HEK293 (cell line): ENCODE measurements at regions not wholly inside any gene's neighbourhood (a gene's known extent, or its start where the extent isn't known, plus 50 kb on each side); places are given as distances from the start of the nearest gene placed in this dataset.

ENCODE experiments used
- GLIS2 ChIP-seq: fragments of 450-650 bp; formaldehyde crosslinking; IDR thresholded peaks from 2 replicates; pipeline ENCODE4 v1.5.1; 2016; ENCODE audit warnings: missing biosample characterization, missing genetic modification characterization
- PATZ1 ChIP-seq: fragments of 450-650 bp; formaldehyde crosslinking; IDR thresholded peaks from 2 replicates; pipeline ENCODE4 v1.5.1; 2016; ENCODE audit warnings: missing biosample characterization, missing genetic modification characterization
- PBX3 ChIP-seq: sonication (generic); formaldehyde crosslinking; IDR thresholded peaks from 2 replicates; pipeline ENCODE4 v1.8.1; 2022; ENCODE audit warnings: mild to moderate bottlenecking, moderate library complexity, missing genetic modification reagents
- PRDM10 ChIP-seq: fragments of 450-650 bp; formaldehyde crosslinking; IDR thresholded peaks from 2 replicates; pipeline ENCODE4 v1.5.1; 2016; ENCODE audit warnings: missing biosample characterization, missing genetic modification characterization
- PRDM6 ChIP-seq: fragments of 450-650 bp; formaldehyde crosslinking; IDR thresholded peaks from 2 replicates; pipeline ENCODE4 v1.5.1; 2017; ENCODE audit warnings: missing biosample characterization, missing genetic modification characterization
- TRIM28 ChIP-seq: IDR thresholded peaks from 2 replicates; pipeline ENCODE4 v1.6.1; 2011; ENCODE audit warnings: low read length, control low read depth, borderline replicate concordance
- ZBTB7A ChIP-seq: fragments of 450-650 bp; formaldehyde crosslinking; IDR thresholded peaks from 2 replicates; pipeline ENCODE4 v1.5.1; 2016; ENCODE audit warnings: low read depth, missing biosample characterization, missing genetic modification characterization
- ZNF133 ChIP-seq: fragments of 450-650 bp; formaldehyde crosslinking; IDR thresholded peaks from 2 replicates; pipeline ENCODE4 v1.5.1; 2016; ENCODE audit warnings: missing biosample characterization, missing genetic modification characterization
- ZNF26 ChIP-seq: fragments of 450-650 bp; formaldehyde crosslinking; IDR thresholded peaks from 2 replicates; pipeline ENCODE4 v1.5.1; 2016; ENCODE audit warnings: missing biosample characterization, missing genetic modification characterization
- ZNF350 ChIP-seq: fragments of 450-650 bp; formaldehyde crosslinking; IDR thresholded peaks from 2 replicates; pipeline ENCODE4 v1.5.0; 2017; ENCODE audit warnings: missing biosample characterization, mild to moderate bottlenecking, missing genetic modification characterization
- ZNF37A ChIP-seq: fragments of 450-650 bp; IDR thresholded peaks from 2 replicates; pipeline ENCODE4 v1.5.1; 2018; ENCODE audit warnings: missing biosample characterization, missing genetic modification characterization
- ZNF398 ChIP-seq: fragments of 450-650 bp; formaldehyde crosslinking; IDR thresholded peaks from 2 replicates; pipeline ENCODE4 v1.5.1; 2017; ENCODE audit warnings: missing biosample characterization, missing genetic modification characterization
- ZNF48 ChIP-seq: fragments of 450-650 bp; formaldehyde crosslinking; IDR thresholded peaks from 2 replicates; pipeline ENCODE4 v1.5.1; 2016; ENCODE audit warnings: missing biosample characterization, missing genetic modification characterization
- ZNF521 ChIP-seq: fragments of 450-650 bp; formaldehyde crosslinking; IDR thresholded peaks from 2 replicates; pipeline ENCODE4 v1.5.1; 2017; ENCODE audit warnings: missing biosample characterization, mild to moderate bottlenecking, missing genetic modification characterization
- ZNF571 ChIP-seq: fragments of 450-650 bp; formaldehyde crosslinking; IDR thresholded peaks from 2 replicates; pipeline ENCODE4 v1.5.0; 2017; ENCODE audit warnings: missing biosample characterization, missing genetic modification characterization
- ZNF747 ChIP-seq: fragments of 450-650 bp; formaldehyde crosslinking; IDR thresholded peaks from 2 replicates; pipeline ENCODE4 v1.5.1; 2016; ENCODE audit warnings: missing biosample characterization, missing genetic modification characterization
- ZNF776 ChIP-seq: fragments of 450-650 bp; formaldehyde crosslinking; IDR thresholded peaks from 2 replicates; pipeline ENCODE4 v1.5.0; 2017; ENCODE audit warnings: missing biosample characterization, missing genetic modification characterization, borderline replicate concordance

- TF ChIP-seq PRDM10: peak; percentile 76
- TF ChIP-seq ZNF521: no peak
- TF ChIP-seq ZNF747: no peak
- no peak for TF ChIP-seq ZNF571
- peak; percentile 65 for TF ChIP-seq PATZ1 (tag by site-specific recombination)
- TF ChIP-seq ZNF350: no peak
- TF ChIP-seq ZNF48 (tag by site-specific recombination): no peak
- TF ChIP-seq PBX3 (CRISPR knock-in tag): no peak
- no peak for TF ChIP-seq ZNF26 (tag by site-specific recombination)
- peak; percentile 88 for TF ChIP-seq ZNF398 (tag by site-specific recombination)
- TF ChIP-seq ZNF37A (tag by site-specific recombination): no peak
- TF ChIP-seq ZBTB7A (tag by site-specific recombination): no peak
- TF ChIP-seq ZNF776 (tag by site-specific recombination): peak; percentile 94
- TF ChIP-seq GLIS2: no peak
- TF ChIP-seq TRIM28: no peak
- TF ChIP-seq PRDM6 (tag by site-specific recombination): peak; percentile 93
- TF ChIP-seq ZNF133: no peak
These were observed 803.8 kb upstream of the ZNF608 start (continued) for GRCh38 chr5:125550274-125550673.
